ENCODE measurements at regions not wholly inside any gene's neighbourhood (a gene's known extent, or its start where the extent isn't known, plus 50 kb on each side); places are given as distances from the start of the nearest gene placed in this dataset.

DNA sequence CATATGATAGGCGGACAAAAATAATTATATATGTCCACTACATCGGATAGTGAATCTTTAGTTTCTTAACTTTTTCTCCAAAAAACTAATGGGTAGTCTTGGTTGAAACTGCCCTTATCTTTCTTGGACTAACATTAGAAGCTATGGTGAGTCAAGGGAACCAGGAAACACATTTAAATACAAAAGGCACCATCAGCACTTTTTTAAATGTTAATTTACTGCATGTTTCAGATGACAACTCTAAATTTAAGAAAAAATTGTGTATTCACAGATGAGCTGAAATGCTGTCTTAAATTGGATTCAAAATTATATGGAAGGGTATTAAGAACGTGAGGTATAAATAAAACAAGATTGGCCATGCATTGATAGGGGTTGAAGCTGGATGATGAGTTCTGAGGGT lies 75.6 kb upstream of the CERS6 start:
- Histone ChIP-seq H3K79me2 (ENCODE audit: control insufficient read depth, insufficient read depth, low read length) (no peaks in the 10 kb centered on the region), H3K9ac (replicated peaks; ENCODE audit: extremely low read depth, insufficient read depth, low read length) (no peak overlapping the region), H3K9me1 (replicated peaks; ENCODE audit: control insufficient read depth, extremely low read depth, insufficient read depth, low read length) (no peaks in the 10 kb centered on the region), H3K4me1 (ENCODE audit: control insufficient read depth, extremely low read depth, insufficient read depth, low read length) (no peaks in the 10 kb centered on the region), H3K9me3 (replicated peaks; ENCODE audit: control insufficient read depth, insufficient read depth, low read length) (no peaks in the 10 kb centered on the region), H2AFZ (ENCODE audit: low read depth, low read length) (no peak overlapping the region), H4K20me1 (replicated peaks; ENCODE audit: control insufficient read depth, extremely low read depth, insufficient read depth, low read length) (no peaks in the 10 kb centered on the region), H3K4me2 (ENCODE audit: insufficient read depth, low read length) (no peak overlapping the region), H3K36me3 (ENCODE audit: control insufficient read depth in 2 of 2, extremely low read depth in 1 of 2, insufficient read depth in 2 of 2, low read length in 2 of 2) (no peaks in the 10 kb centered on the region), H3K27me3 (ENCODE audit: control insufficient read depth in 2 of 2, insufficient read depth in 2 of 2, low read length in 2 of 2) (no peaks in the 10 kb centered on the region), H3K4me3 (replicated peaks in 1 of 3; ENCODE audit: insufficient read depth in 1 of 3, low read depth in 1 of 3, low read length in 3 of 3) (no peak overlapping the region), H3K27ac (ENCODE audit: insufficient read depth, low read depth, low read length) (no peak overlapping the region)
- dilution Hi-C loops (cut with MboI; ENCODE audit: extremely low pct_ligation_motif_present, low sequenced_read_pairs) = no loop called here
- no TSS peak for BruUV-seq (replicated peaks)
- FAIRE-seq (no peak), DNase-seq (ENCODE audit: low read depth, low spot score) (no peak)
- CTCF ChIA-PET = interaction anchor here (1.0 kb wide), 1 partner anchor 45 kb away, joined by 3 read pairs; no protein-coding TSS in a partner anchor
- intact Hi-C loops (cut with micrococcal nuclease) = no loop called here
- TF ChIP-seq MYC (IDR thresholded peaks at IDR 0.05; ENCODE audit: low read depth, low read length) (no peak), GATA2 (IDR thresholded peaks at IDR 0.05; ENCODE audit: insufficient read depth, insufficient read length, low read depth, low read length) (no peak), POLR2AphosphoS5 (IDR thresholded peaks at IDR 0.05; ENCODE audit: insufficient read depth, low read depth, low read length) (no peak), EZH2 (IDR thresholded peaks at IDR 0.05; ENCODE audit: borderline replicate concordance, low read depth, low read length, severe bottlenecking) (no peak), POLR2A (IDR thresholded peaks at IDR 0.05; ENCODE audit: low read depth, low read length) (no peak), FOS (IDR thresholded peaks at IDR 0.05; ENCODE audit: borderline replicate concordance, insufficient read depth, low read length) (no peak), JUN (IDR thresholded peaks at IDR 0.05; ENCODE audit: borderline replicate concordance, insufficient read depth, insufficient read length, low read depth) (no peak)
- TF ChIP-seq, protein P1, sequence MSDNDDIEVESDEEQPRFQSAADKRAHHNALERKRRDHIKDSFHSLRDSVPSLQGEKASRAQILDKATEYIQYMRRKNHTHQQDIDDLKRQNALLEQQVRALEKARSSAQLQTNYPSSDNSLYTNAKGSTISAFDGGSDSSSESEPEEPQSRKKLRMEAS (IDR thresholded peaks at IDR 0.05; ENCODE audit: insufficient read depth, insufficient read length) = no peak
- TF ChIP-seq, protein P2, sequence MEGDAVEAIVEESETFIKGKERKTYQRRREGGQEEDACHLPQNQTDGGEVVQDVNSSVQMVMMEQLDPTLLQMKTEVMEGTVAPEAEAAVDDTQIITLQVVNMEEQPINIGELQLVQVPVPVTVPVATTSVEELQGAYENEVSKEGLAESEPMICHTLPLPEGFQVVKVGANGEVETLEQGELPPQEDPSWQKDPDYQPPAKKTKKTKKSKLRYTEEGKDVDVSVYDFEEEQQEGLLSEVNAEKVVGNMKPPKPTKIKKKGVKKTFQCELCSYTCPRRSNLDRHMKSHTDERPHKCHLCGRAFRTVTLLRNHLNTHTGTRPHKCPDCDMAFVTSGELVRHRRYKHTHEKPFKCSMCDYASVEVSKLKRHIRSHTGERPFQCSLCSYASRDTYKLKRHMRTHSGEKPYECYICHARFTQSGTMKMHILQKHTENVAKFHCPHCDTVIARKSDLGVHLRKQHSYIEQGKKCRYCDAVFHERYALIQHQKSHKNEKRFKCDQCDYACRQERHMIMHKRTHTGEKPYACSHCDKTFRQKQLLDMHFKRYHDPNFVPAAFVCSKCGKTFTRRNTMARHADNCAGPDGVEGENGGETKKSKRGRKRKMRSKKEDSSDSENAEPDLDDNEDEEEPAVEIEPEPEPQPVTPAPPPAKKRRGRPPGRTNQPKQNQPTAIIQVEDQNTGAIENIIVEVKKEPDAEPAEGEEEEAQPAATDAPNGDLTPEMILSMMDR (IDR thresholded peaks at IDR 0.05; ENCODE audit: extremely low read depth in 1 of 2, insufficient read depth in 1 of 2, low read depth in 1 of 2, low read length in 2 of 2) = no peak
- POLR2A ChIA-PET = no interaction called here

Data from endothelial cell of umbilical vein (primary cell).